Endothelial cell of umbilical vein (primary cell): ENCODE measurements at regions not wholly inside any gene's neighbourhood (a gene's known extent, or its start where the extent isn't known, plus 50 kb on each side); places are given as distances from the start of the nearest gene placed in this dataset.

ENCODE experiments used
- CTCF ChIP-seq, 2 donors: IDR thresholded peaks; 1 replicate in 1 of 2; 2 replicates in 1 of 2; pipeline ENCODE4 v1.5.1; 2011; ENCODE audit warnings: low read length in 2 of 2, mild to moderate bottlenecking in 2 of 2, moderate library complexity in 2 of 2, control low read depth in 1 of 2, inconsistent platforms in 1 of 2, low read depth in 1 of 2; ENCODE audit not compliant: insufficient read depth in 1 of 2; ENCODE audit errors: extremely low read depth in 1 of 2
- EZH2 ChIP-seq: IDR thresholded peaks from 2 replicates; pipeline ENCODE4 v1.6.1; 2012; ENCODE audit warnings: borderline replicate concordance, low read depth, mild to moderate bottlenecking, moderate library complexity, low read length, inconsistent platforms; ENCODE audit not compliant: severe bottlenecking
- FOS ChIP-seq: IDR thresholded peaks from 2 replicates; pipeline ENCODE4 v1.6.1; 2011; ENCODE audit warnings: mild to moderate bottlenecking, low read length, moderate library complexity, borderline replicate concordance; ENCODE audit not compliant: insufficient read depth

- TF ChIP-seq CTCF (IDR thresholded peaks at IDR 0.05; ENCODE audit: extremely low read depth in 1 of 2, insufficient read depth in 1 of 2, low read depth in 1 of 2, low read length in 2 of 2) = no peak
- no peak for TF ChIP-seq FOS
- no peak for TF ChIP-seq EZH2
These were observed 73.6 kb upstream of the QRFPR start for GRCh38 chr4:121454251-121454979.
